HG02588 (cell line): ENCODE measurements at regions not wholly inside any gene's neighbourhood (a gene's known extent, or its start where the extent isn't known, plus 50 kb on each side); places are given as distances from the start of the nearest gene placed in this dataset.
"Not testable (repeated sequence)": the region's sequence is repeated elsewhere in the genome, so short reads cannot be mapped to it uniquely, and the experiment has no call there.

Source experiments
- ATAC-seq: cut with Tn5 transposase; IDR thresholded peaks from one replicate; pipeline ENCODE4 v1.9.1; 2021; ENCODE audit warnings: mild to moderate bottlenecking, moderate library complexity; ENCODE audit not compliant: unreplicated experiment

GRCh38 chr14:42556551-42556950 lies 949.9 kb downstream of the LRFN5 start:
- ATAC-seq: no peak

- no peak for ATAC-seq
Observed at GRCh38 chr14:42555365-42555764, 948.7 kb downstream of the LRFN5 start.

DNA sequence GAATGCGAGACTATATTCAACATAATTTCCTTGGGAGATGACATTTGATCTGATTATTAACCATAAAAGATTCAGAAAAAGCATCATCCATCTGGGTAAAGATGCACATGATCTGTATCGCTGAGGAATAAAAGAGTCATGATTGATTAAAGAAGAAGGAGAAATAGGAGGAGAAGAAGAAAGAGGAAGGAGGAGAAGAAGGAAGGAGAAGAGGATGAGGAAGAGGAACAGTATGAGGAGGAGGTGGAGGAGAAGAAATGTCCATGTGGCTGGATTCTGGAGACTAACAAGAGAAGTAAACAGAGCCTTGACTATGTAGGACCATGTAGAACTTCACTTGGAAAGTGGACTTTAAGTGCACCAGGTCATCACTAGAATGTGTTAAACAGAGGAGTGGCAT lies 947.4 kb downstream of the LRFN5 start:
- ATAC-seq: no peak

GRCh38 chr14:42550310-42550709 lies 943.6 kb downstream of the LRFN5 start:
- ATAC-seq: no peak

GRCh38 chr14:42548349-42548748 lies 941.7 kb downstream of the LRFN5 start:
- ATAC-seq: no peak

DNA sequence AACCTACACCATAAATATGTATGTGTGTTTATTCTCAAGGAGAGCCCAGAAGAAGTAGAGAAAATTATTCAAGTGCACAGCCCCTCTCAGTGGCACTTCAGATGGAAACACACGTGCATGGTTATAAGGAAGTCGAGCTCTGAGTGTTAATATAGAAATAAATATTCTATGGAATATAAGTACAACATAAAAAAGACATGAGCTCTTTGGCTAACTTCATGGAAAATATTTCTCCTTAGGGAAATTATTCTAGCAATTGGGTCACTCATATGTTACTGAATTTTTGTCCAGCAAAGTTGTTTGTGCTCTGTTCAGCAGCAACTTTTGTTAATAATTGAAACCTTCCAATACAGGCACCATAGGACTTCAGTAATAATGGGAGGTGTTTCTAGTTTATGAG lies 939.0 kb downstream of the LRFN5 start:
- no peak for ATAC-seq

GRCh38 chr14:42541535-42542001 lies 934.9 kb downstream of the LRFN5 start:
- no peak for ATAC-seq

- ATAC-seq: no peak
Observed at GRCh38 chr14:42535397-42535796, 928.7 kb downstream of the LRFN5 start.

DNA sequence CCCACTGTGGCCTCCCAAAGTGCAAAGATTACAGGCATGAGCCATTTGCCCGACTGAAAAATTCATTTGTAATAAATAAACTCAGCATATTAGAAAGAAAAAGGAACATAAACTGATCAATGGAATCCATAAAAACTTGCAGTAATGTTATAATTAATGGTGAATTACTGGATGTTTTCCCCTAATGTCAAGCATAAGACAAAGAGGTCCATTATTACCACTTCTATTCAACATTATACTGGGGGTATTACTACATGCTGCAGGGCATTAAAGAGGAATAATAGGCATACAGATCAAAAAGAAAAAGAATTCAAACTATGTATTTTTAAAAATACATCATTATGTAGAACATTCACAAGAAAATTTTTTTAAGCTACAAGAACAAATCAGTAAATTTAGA lies 926.8 kb downstream of the LRFN5 start:
- no peak for ATAC-seq

DNA sequence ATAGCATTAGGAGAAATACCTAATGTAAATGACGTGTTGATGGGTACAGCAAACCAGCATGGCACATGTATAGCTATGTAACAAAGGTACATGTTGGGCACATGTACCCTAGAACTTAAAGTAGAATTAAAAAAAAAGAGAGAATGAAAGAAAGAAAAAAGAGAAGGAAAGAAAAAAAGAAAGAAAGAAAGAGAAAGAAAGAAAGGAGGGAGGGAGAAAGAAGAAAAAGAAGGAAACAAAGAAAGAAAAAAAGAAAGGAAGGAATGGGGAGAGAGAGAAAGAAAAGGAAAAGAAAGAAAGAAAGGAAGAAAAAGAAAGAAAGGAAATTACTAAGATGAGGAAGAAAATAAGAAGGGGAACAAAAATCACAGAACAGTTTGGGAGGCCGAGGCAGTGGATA lies 925.5 kb downstream of the LRFN5 start:
- ATAC-seq: no peak

- no peak for ATAC-seq
Observed at GRCh38 chr14:42527141-42527540, 920.5 kb downstream of the LRFN5 start.

GRCh38 chr14:42523666-42524065 lies 917.0 kb downstream of the LRFN5 start:
- peak; percentile 69 for ATAC-seq

DNA sequence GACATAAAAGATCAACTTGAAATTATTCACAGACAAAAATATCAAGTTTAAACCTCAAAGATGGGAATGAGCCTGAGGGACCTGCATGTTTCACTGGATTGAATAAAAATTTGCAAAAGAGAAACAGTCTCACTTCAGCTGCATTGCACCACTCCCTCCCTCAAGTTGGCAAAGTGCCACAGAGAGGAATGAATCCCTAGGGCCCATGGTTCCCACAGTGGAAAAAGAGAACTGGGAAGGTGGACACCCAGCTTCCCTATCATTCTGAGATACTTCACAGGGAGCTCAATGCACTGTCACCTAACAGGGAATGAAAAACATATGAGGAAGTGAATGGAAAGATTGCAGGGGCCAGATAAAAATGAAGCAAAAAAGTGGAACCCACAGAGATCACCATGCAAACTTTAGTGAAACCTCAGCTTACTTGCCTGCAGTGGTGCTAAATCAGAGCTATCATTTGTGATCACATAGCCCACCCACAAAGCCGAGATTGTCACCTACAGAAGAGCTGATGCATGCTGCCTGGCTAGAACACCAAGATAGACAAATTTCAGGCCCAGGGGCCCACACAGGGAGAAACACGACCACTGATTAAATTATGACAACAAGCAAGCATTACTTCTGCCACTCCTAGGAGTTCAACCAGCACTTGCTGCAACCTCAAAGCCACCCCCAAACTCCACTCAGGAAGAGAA lies 911.3 kb downstream of the LRFN5 start:
- ATAC-seq: no peak

GRCh38 chr14:42513837-42514236 lies 907.2 kb downstream of the LRFN5 start:
- ATAC-seq: no peak

DNA sequence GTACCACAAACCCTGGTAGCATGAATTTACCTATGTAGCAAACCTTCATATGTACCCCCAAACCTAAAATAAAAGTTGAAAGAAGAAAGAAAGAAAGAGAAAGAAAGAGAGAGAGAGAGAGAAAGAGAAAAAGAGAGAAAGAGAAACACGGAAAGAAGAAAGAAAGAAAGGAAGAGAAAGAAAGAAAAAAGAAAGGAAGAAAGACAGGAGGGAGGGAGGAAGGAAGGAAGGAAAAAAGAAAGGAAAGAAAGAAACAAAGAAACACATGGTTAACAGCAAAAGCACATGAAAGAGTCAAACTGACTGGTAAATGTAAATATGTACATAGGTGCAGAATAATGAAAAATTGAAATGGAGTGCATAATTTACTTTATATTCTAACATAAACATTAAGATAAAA lies 903.4 kb downstream of the LRFN5 start:
- no peak for ATAC-seq

DNA sequence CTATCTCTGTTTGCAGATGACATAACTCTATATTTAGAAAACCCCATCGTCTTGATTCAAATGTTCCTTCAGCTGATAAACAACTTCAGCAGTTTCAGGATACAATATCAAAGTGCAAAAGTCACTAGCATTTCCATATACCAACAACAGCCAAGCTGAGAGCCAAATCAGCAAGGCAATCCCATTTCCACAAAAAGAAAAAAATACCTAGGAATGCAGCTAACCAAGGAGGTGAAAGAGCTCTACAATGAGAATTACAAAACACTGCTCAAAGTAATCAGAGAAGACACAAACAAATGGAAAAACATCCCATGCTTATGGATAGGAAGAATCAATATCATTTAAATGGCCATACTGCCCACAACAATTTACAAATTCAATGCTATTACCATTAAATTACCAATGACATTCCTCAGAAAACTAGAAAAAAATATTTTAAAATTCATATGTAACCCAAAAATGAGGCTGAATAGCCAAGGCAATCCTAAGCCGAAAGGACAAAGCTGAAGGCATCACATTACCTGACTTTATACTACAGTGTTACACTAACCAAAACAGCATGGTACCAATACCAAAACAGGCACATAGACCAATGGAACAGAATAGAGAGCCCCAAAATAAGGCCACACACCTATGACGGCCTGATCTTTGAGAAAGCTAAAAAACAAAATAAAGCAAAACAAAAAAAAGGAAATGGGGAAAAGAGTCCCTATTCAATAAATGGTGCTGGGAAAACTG lies 901.7 kb downstream of the LRFN5 start:
- ATAC-seq: no peak

GRCh38 chr14:42504433-42504832 lies 897.8 kb downstream of the LRFN5 start:
- ATAC-seq: no peak

- ATAC-seq: no peak
Observed at GRCh38 chr14:42499137-42499536, 892.5 kb downstream of the LRFN5 start.

DNA sequence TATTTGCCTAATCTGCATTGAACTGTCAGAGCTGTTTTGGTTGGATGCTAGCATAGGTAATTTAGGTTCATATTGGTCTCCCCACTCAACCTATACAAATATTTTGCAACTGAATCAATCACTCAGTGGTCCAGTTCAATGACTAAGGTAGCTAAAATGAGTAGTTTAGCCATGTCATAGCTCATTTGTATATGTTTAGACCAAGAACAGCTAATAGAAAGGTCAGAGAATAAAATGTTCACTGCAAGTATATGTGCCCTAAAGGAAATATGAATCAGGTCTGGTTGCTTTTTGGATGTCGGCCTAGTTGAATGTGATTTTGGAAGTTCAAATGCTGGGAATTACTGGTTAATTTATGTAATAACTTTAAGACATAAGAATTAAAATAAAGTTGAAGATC lies 883.9 kb downstream of the LRFN5 start:
- ATAC-seq: no peak

GRCh38 chr14:42488965-42489364 lies 882.3 kb downstream of the LRFN5 start:
- ATAC-seq: no peak

GRCh38 chr14:42482345-42482971 lies 875.8 kb downstream of the LRFN5 start:
- ATAC-seq: not testable (repeated sequence)

GRCh38 chr14:42481714-42482113 lies 875.0 kb downstream of the LRFN5 start:
- not testable (repeated sequence) for ATAC-seq
